AG20443 (cell line): ENCODE measurements at regions not wholly inside any gene's neighbourhood (a gene's known extent, or its start where the extent isn't known, plus 50 kb on each side); places are given as distances from the start of the nearest gene placed in this dataset.
"Not testable (repeated sequence)": the region's sequence is repeated elsewhere in the genome, so short reads cannot be mapped to it uniquely, and the experiment has no call there.

Experiments
- DNase-seq: peaks from one replicate; pipeline ENCODE4 v3.0.0; 2012; ENCODE audit warnings: low spot score, mixed read lengths

- not testable (repeated sequence) for DNase-seq
These were observed 102.8 kb upstream of the KCNMA1 start for GRCh38 chr10:77740396-77740795.

- no peak for DNase-seq
These were observed 101.0 kb upstream of the KCNMA1 start for GRCh38 chr10:77738496-77739158.

GRCh38 chr10:77737608-77738007, 100.0 kb upstream of the KCNMA1 start:
- peak; percentile 77 for DNase-seq

- not testable (repeated sequence) for DNase-seq
These were observed 97.5 kb upstream of the KCNMA1 start for GRCh38 chr10:77735136-77735535.

GRCh38 chr10:77732213-77733003, 94.8 kb upstream of the KCNMA1 start:
- DNase-seq, result no peak

- DNase-seq, result no peak
These were observed 89.9 kb upstream of the KCNMA1 start for GRCh38 chr10:77727481-77727880.

- DNase-seq, result no peak
These were observed 89.1 kb upstream of the KCNMA1 start for GRCh38 chr10:77726732-77727131.

GRCh38 chr10:77726301-77726700, 88.7 kb upstream of the KCNMA1 start:
- no peak for DNase-seq

- no peak for DNase-seq
These were observed 87.2 kb upstream of the KCNMA1 start for GRCh38 chr10:77724820-77725219.

GRCh38 chr10:77723376-77723775, 85.8 kb upstream of the KCNMA1 start:
- DNase-seq, result no peak

- DNase-seq, result not testable (repeated sequence)
These were observed 85.3 kb upstream of the KCNMA1 start for GRCh38 chr10:77722956-77723355.

GRCh38 chr10:77721815-77722214, 84.2 kb upstream of the KCNMA1 start:
- no peak for DNase-seq

- no peak for DNase-seq
These were observed 81.3 kb upstream of the KCNMA1 start for GRCh38 chr10:77718957-77719356.

- DNase-seq, result not testable (repeated sequence)
These were observed 80.7 kb upstream of the KCNMA1 start for GRCh38 chr10:77718312-77718711.

- DNase-seq, result no peak
These were observed 79.7 kb upstream of the KCNMA1 start for GRCh38 chr10:77717336-77717735.

GRCh38 chr10:77716458-77717317, 79.1 kb upstream of the KCNMA1 start:
- DNase-seq, result peak; percentile 20

- no peak for DNase-seq
These were observed 77.9 kb upstream of the KCNMA1 start for GRCh38 chr10:77715536-77715935.

GRCh38 chr10:77715088-77715487, 77.5 kb upstream of the KCNMA1 start:
- no peak for DNase-seq

- no peak for DNase-seq
These were observed 76.1 kb upstream of the KCNMA1 start for GRCh38 chr10:77713521-77714280.

GRCh38 chr10:77712207-77712606, 74.6 kb upstream of the KCNMA1 start:
- DNase-seq, result no peak

- no peak for DNase-seq
These were observed 74.1 kb upstream of the KCNMA1 start for GRCh38 chr10:77711683-77712049.
